RPMI8226 (cell line): ENCODE measurements at regions not wholly inside any gene's neighbourhood (a gene's known extent, or its start where the extent isn't known, plus 50 kb on each side); places are given as distances from the start of the nearest gene placed in this dataset.
A peak's percentile ranks its signal among the peaks of the same experiment; 100 is the strongest.
"Not testable (repeated sequence)": the region's sequence is repeated elsewhere in the genome, so short reads cannot be mapped to it uniquely, and the experiment has no call there.

Source experiments
- DNase-seq: peaks from one replicate; pipeline ENCODE4 v3.0.0-alpha.2; 2015

DNA sequence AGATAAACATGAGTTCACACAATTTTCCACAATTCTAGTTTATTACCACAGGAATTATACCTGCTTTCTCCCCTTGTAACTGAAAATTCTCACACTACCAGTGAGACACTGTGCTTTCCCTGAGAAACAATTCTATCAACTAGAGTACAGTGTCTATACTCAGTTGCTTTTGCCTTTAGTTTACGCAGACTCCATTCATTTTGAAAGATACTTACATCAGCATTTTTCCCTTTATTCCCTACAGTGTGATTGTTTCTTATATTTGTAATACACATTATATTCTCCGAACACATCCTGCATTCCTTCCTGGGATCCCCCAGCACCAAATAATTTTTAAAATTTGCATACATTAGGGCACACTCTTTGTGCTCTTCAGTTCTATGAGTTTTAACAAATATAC is 1455.5 kb downstream of the SUCLG1 start:
- DNase-seq, result no peak

DNA sequence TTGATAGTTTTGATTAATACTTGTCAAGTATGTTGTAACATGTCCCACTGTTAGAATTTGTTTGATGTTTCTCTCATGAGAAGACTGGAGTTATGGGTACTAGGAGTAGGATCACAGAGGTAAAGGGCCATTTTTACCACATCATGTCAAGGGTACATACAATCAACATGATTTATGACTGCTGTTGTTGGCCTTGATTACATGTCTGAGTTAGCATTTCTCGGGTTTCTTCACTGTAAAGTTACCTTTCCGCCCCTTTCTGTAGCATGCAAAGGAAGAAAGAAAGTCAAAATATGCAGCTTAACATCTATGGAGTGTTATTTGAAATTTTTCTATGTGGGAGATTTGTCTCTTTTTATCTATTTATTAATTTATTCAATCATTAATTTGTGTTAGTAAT is 1456.4 kb downstream of the SUCLG1 start:
- DNase-seq, result no peak

DNA sequence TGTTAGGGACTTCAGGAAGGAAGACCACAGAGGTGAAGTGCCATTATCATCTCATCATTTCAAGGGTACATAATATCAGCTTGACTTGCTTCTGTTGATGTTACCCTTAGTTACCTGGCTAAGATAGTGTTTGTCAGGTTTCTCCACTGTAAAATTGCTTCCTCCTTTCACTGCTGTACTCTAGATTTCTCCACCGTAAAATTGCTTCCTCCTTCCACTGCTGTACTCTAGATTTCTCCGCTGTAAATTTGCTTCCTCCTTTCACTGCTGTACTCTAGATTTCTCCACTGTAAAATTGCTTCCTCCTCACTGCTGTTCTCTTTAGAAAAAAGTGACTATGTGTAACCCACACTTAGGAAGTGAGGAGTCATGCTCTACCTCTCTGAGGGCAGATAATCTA is 1460.3 kb downstream of the SUCLG1 start:
- no peak for DNase-seq

DNA sequence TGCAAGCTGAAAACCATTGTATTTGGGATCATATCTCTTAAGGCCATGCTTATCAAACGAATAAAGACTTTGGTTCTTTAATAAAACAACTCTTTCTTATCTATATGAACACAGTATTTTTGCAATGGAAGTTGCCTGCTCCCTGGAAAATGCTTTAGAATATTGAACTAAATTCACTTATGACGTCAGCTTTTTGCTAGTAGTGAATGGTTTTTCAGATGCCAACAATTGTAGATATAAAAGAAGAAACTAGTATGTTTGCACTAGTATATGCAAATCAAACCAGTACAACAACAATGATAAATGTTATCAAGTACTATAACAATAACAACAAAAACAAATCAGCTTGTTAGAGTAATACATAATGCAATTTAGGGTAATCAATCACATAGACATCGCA is 1462.9 kb downstream of the SUCLG1 start:
- no peak for DNase-seq

DNA sequence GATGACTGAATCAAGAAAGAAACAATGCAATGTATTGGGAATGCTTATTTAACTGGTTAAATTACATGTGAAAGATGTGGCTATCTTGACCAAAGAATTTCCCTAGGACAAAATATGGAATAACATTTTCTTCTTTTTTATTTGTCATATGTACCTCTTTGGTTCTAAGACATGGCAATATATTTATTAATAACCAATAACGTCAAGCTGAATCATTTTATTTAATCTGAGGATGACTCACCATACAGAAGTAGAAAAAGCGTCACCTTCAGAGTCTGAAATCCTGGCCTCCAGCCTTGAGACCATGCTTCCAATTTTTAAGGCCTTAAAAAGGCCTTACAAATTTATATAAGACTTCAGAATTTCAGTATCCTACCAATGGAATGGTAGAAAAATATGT is 1464.9 kb downstream of the SUCLG1 start:
- DNase-seq, result no peak

DNA sequence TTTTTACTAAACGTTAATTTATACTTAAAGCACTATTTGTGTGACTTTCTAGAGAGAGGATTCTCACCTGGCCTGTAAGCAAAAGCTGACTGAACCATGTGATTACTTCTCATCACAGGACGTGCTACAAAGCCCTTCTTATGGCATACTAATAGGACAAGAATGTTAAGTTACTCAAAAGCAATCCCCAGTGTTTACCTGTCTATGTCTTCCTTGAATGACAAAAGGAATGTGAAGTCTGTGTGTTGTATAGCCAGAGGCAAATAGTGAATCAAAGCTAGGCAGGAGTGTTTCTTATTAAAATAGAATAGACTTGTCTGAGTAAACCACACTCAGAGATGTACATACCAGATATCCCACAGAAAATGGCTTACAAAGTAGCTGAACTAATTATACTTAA is 1465.5 kb downstream of the SUCLG1 start:
- no peak for DNase-seq

DNA sequence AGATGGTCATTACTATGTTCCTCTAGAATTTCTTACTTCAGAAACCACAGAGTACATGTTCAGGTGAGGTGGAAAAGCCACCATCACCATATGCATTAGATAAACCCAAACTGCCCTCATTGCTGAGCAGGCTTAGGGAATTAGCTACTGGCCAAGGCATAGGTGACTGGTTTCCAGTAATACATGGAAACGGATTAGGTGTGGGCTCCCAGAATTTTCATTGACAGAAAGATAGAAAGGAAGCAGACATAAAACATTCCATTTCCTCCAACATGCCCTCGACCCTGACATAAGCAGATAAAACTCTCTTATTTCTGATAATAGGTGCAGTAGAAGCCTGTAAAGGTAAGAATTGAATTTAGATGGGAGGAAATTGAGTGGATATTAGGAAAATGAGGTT is 1466.1 kb downstream of the SUCLG1 start:
- DNase-seq, result no peak

DNA sequence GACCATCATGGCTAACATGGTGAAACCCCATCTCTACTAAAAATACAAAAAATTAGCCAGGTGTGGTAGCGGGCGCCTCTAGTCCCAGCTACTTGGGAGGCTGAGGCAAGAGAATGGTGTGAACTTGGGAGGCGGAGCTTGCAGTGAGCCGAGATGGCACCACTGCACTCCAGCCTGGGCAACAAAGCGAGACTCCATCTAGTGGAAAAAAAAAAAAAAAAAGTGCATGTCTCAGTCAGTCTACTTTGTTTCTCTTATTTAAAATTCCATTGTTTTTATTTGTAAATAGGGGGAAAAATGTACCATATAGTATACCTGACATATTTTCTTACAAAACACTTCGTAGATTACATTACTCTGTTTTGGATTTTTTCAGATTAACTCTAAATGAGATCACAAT is 1471.4 kb downstream of the SUCLG1 start:
- not testable (repeated sequence) for DNase-seq

DNA sequence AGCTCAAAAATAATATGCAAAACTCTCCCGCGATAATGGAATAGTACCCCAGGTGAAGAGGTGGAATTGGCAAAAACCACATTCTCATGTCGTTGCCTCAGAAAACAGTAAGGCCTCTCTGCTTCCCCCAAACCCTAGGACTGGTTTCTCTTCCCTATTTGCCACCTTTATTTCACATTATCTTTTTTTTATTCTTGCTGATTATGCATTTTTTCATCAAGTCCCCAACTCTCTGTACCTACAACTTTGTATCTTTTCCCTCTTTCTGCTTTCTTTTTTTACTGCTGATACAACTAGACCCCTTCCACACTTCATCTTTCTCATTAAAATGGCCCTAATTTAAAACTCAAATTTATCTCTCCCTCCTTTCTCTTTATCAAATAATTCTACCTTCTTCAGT is 1472.2 kb downstream of the SUCLG1 start:
- peak; percentile 15 for DNase-seq

DNA sequence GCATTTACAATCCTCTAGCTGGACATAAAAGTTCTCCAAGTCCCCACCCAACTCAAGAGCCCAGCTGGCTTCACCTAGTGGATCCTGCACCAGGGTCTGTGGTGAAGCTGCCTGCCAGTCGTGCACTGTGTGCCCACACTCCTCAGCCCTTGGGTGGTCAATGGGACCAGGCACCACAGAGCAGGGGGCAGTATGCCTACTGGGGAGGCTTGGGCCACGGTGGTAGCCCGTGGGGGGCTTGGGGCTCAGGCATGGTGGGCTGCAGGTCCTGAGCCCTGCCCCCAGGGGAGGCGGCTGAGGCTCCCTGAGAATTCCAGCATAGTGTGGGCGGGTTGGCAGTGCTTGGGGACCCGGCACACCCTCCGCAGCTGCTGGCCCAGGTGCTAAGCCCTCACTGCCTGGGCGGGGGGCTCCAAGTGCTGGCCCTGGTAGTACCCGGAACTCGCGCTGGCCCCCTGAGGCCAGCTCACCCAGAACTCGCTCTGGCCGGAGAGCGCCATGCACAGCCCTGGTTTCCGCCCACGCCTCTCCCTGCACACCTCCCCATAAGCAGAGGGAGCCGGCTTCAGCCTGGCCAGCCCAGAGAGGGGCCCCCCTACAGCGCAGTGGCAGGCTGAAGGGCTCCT is 1473.4 kb downstream of the SUCLG1 start:
- no peak for DNase-seq

DNA sequence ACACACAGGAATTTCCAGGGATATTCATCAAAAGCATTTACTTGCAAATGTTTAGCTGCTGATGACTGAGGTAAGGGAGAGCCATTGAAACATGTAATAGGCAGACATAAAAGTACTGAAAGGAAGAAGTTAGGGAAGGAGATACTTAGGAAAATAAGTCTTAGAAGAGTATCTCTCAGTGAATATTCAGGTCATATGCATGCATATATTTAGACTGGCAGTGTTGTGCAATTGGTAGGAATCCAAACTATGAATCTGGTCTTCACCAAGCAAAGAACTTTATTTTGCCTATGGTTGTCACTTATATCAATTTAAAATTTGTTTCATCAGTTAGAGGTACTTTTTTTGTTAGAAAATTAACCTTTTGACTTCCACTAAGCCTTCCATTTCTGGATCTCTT is 1490.7 kb downstream of the SUCLG1 start:
- no peak for DNase-seq

DNA sequence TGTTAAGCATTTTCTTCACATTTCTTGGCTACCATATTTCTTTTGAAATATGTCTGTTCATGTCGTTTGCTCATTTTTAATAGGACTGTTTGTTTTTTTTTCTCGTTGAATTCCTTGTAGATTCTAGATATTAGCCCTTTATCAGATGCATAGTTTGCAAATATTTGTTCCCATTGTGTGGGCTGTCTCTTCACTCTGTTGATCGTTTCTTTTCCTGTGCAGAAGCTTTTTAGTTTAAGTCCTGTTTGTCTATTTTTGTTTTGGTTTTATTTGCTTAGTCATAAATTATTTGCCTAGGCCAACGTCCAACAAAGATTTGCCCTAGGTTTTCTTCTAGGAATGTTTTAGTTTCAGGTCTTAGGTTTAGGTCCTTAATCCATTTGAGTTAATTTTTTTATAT is 1494.7 kb downstream of the SUCLG1 start:
- no peak for DNase-seq

DNA sequence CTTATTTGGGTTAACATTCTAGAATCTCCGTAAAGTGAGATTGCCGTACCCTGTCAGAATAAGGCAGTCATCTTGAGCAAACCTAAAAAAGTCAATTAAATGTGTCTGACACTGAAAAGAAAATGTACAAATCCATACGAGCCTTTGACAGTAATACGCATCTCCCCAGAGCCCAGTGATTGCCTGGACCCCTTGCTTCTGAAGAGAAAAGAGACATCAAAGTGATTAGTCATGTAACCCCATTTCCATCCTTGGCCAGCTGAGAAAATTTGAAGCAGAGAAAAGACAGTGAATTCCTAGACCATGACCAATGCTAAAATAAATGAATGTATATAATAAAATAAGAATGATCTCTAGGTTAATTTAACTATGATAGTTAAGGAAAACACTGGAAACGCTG is 1499.4 kb downstream of the SUCLG1 start:
- DNase-seq, result no peak

DNA sequence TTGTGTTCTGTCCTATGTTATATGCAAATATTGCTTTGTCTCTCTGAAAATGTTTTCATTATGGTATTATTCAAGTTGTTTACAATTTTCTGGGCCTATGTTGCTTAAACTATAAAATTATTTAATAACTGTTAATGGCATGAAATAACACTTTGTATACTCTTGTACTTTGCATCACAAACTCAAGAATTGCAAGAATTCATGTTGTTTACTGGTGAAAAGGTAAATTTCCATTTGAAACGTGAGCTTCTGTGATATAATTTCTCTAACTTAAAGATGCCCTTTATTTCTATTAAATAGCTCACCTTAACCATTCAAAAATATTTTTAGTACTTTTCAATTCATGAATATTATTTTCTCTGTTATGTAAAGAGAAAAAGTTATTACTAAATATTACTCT is 1504.2 kb downstream of the SUCLG1 start:
- no peak for DNase-seq

DNA sequence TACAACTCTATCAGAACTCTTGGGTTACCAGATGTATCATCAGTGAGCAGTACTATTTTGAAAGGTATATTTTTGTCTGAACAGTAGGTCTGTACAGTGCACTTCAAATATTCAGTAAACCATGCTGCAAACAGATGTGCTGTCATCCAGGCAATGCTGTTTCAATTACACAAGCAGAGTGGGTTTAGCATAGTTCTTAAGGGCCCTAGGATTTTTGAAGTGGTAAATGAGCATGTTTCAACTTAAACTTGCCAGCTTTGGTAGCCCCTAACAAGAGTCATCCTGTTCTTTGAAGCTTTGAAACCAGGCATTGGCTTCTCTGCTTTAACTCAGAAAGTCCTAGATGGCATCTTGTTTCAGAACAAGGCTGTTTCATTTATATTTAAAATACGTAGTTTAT is 1519.9 kb downstream of the SUCLG1 start:
- no peak for DNase-seq

DNA sequence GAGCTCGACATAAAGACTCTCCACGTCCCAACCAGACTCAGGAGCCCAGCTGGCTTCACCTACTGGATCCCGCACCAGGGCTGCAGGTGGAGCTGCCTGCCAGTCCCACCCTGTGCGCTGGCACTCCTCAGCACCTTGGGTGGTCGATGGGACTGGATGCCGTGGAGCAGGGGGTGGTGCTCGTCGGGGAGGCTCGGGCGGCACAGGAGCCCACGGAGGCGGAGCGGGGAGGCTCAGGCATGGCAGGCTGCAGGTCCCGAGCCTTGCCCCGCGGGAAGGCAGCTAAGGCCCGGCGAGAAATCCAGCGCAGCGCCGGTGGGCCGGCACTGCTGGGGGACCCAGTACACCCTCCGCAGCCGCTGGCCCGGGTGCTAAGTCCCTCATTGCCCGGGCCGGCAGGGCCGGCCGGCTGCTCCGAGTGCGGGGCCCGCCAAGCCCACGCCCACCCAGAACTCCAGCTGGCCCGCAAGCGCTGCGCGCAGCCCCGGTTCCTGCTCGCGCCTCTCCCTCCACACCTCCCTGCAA is 1520.7 kb downstream of the SUCLG1 start:
- DNase-seq, result not testable (repeated sequence)

DNA sequence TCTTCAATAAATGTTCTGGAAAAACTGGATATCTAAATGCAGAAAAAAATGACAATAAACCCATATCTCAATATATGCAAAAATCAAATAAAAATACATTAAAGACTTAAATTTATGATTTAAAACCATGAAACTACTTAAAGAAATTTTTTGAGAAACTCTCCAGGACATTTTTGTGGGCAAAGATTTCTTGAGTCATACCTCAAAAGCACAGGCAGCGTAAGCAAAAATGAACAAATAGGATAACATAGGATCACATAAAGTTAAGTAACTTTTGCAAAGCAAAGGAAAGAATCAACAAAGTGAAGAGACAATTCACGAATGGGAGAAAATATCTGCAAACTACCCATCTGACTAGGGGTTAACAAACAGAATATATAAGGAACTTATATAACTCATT is 1545.5 kb downstream of the SUCLG1 start:
- DNase-seq, result no peak

DNA sequence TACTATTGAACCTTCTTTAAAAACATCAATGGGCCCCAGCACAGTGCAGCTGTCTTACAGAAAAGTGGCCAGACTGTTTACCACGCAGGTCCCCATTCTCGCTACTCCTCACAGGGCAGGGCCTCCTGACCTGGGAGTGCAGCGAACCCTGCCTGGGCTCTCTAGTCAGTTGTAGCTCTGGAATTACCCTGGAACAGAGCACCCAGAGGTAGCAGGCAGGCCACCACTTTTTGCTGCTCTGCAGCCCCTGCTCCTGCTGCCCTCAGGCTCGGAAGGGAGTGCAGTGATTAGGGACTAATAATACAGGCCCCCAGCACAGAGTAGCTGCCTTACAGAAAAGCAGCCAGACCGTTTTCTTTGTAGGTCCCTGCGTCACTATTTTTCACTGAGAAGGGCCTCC is 1563.0 kb downstream of the SUCLG1 start:
- no peak for DNase-seq

DNA sequence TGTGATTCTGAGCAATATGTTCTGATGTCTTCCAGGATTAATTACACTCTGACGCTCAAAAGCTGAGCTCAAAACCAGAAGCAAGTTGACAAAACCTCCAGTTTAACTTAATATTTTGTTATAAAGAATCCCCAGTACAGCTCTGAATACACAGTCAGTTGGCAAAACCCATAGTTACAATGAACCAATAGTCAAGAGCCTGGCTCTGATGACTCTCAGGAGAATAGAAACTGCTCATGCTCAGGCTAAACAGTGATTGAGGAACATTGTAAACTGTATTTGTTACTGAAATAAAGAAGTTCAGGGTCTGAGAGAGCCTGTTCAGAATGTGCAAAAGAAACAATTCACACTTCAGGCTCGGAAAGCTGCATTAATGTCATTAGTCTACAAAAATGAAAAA is 1565.9 kb downstream of the SUCLG1 start:
- no peak for DNase-seq

DNA sequence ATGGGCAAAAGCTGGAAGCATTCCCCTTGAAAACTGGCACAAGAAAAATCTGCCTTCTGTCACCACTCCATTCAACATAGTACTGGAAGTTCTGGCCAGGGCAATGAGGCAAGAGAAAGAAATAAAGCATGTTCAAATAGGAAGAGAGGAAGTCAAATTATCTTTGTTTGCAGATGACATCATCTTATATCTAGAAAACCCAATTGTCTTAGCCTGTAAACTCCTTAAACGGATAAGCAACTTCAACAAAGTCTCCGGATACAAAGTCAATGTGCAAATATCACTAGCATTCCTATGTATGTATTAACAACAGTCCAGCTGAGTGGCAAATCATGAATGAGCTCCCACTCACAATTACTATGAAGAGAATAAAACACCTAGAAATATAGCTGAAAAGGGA is 1579.3 kb downstream of the SUCLG1 start:
- no peak for DNase-seq

DNA sequence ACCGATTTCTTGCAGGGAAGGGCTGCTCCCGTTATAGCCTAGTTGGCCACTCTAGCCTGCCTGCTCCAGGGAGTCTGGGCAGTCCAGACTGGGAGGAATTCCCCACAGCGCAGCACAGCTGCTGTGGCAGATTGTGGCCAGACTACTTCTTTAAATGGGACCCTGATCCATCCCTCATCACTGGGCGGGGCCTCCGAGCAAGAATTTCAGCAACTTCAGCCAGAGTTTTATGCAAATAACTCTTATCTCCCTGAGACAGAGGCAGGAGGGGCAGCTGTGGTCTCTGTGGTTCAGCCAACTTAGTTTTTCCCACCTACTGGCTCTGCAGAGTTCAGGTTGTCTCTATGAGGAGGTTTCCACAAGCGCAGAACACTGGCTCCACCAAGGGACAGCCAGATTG is 1583.2 kb downstream of the SUCLG1 start:
- DNase-seq, result no peak

DNA sequence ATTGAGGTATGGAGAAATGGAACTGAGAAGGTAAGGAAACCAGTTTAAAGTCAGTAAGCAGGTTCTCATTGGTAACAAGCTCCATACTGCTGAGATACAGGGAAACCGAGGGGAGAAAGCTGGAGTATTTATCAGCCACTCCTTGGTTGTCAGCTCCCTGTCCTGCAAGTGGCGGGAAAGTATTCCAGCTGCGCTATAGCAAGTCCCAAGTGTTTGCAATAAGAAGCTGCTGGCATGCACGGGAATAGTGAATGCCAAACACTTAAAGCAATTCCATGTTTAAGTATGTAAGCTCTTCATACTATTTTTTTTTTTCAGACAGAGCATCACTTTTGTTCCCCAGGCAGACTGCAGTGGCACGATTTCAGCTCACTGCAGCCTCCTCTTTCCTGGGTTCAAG is 1601.1 kb downstream of the SUCLG1 start:
- no peak for DNase-seq

DNA sequence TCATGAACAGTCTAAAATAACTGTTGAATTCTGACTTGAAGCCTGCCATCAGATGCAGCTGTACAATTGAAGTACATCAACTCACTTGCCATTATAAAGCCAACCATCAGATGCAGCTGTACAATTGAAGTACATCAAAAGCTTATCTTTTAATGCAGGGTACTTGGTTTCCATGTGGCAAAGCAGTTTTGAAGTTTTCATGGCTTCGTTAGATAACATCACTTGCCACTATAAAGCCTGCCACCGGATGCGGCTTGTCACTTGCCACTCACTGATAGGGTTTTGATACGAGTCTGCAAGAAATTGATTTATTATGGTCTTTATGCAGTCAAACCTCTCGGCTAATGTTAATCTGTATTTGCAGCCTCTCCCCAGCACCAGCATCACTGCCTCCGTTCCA is 1605.8 kb downstream of the SUCLG1 start:
- DNase-seq, result no peak

DNA sequence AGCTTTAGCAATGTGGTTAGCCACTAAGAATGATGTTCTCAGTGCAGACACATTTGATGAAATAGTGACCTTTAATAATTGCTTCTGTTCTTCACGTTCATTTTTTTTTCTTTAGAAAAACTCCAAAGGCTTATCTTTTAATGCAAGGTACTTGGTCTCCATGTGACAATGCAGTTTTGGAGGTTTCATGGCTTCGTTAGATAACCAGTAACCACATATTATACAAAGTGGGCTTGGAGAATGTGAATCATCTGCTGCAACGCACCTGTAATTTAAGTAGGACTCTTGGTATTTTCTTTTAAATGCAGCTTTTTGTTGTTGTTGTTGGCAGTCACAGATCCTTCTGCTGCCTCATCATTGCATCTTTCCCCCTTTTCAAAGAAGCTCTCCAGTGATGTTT is 1606.3 kb downstream of the SUCLG1 start:
- no peak for DNase-seq

DNA sequence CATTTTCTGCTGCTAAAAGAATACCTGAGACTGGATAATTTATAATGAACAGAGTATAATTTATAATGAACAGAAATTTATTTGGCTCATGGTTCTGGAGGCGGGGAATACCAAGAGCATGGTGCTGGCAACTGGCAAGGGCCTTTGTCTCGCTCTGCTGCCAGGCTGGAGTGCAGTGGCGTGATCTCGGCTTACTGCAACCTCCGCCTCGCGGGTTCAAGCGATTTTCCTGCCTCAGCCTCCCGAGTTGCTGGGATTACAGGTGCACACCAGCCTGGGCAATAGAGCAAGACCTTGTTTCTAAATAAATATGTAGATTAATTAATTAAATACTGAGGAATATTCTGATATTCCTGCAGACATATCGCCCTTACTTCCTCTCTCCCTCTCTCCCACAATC is 1610.8 kb downstream of the SUCLG1 start:
- no peak for DNase-seq

DNA sequence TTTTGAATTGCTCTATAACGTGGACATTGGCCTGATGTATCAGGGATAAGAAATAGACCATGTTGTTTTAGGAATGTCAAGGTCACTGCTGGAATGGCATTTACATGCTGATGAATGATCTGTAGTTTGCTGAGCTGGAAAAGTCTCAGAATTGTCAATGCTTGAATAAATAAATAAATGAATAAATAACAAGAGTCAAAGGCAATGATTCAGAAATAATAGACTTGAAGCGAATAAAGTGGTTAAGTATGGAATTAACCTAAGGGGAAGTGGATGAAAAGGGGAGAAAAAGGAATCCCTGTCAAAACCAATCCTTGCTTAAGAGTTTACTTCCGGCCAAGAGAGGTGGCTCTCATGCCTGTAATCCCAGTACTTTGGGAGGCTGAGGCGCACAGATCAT is 1620.0 kb downstream of the SUCLG1 start:
- DNase-seq, result no peak
